ENCODE measurements at regions not wholly inside any gene's neighbourhood (a gene's known extent, or its start where the extent isn't known, plus 50 kb on each side); places are given as distances from the start of the nearest gene placed in this dataset.
A peak's percentile ranks its signal among the peaks of the same experiment; 100 is the strongest.
"Not testable (repeated sequence)": the region's sequence is repeated elsewhere in the genome, so short reads cannot be mapped to it uniquely, and the experiment has no call there.

- DNase-seq (ENCODE audit: low spot score), result no peak
Observed at GRCh38 chr22:25395468-25395867, 169.0 kb upstream of the GRK3 start.

GRCh38 chr22:25395915-25396314 is 168.6 kb upstream of the GRK3 start:
- no peak for DNase-seq (ENCODE audit: low spot score)

- DNase-seq (ENCODE audit: low spot score), result no peak
Observed at GRCh38 chr22:25396615-25397200, 167.8 kb upstream of the GRK3 start.

- DNase-seq (ENCODE audit: low spot score), result no peak
Observed at GRCh38 chr22:25397616-25398015, 166.9 kb upstream of the GRK3 start.

- DNase-seq (ENCODE audit: low spot score), result not testable (repeated sequence)
Observed at GRCh38 chr22:25398591-25399062, 165.8 kb upstream of the GRK3 start.

- no peak for DNase-seq (ENCODE audit: low spot score)
Observed at GRCh38 chr22:25399649-25400151, 164.8 kb upstream of the GRK3 start.

GRCh38 chr22:25402160-25402500 is 162.3 kb upstream of the GRK3 start:
- no peak for DNase-seq (ENCODE audit: low spot score)

GRCh38 chr22:25402501-25403283 is 161.8 kb upstream of the GRK3 start:
- DNase-seq (ENCODE audit: low spot score), result peak; percentile 56

- DNase-seq (ENCODE audit: low spot score), result no peak
Observed at GRCh38 chr22:25403284-25403810, 161.1 kb upstream of the GRK3 start.

- DNase-seq (ENCODE audit: low spot score), result peak; percentile 38
Observed at GRCh38 chr22:25403811-25404471, 160.5 kb upstream of the GRK3 start.

- DNase-seq (ENCODE audit: low spot score), result no peak
Observed at GRCh38 chr22:25404556-25404927, 159.9 kb upstream of the GRK3 start.

- peak; percentile 65 for DNase-seq (ENCODE audit: low spot score)
Observed at GRCh38 chr22:25404928-25405816, 159.3 kb upstream of the GRK3 start.

GRCh38 chr22:25405841-25406509 is 158.5 kb upstream of the GRK3 start:
- no peak for DNase-seq (ENCODE audit: low spot score)

- no peak for DNase-seq (ENCODE audit: low spot score)
Observed at GRCh38 chr22:25406510-25407210, 157.8 kb upstream of the GRK3 start.

- no peak for DNase-seq (ENCODE audit: low spot score)
Observed at GRCh38 chr22:25407226-25407858, 157.1 kb upstream of the GRK3 start.

- no peak for DNase-seq (ENCODE audit: low spot score)
Observed at GRCh38 chr22:25407859-25408229, 156.6 kb upstream of the GRK3 start.

GRCh38 chr22:25409240-25409639 is 155.2 kb upstream of the GRK3 start:
- no peak for DNase-seq (ENCODE audit: low spot score)

GRCh38 chr22:25410849-25411248 is 153.6 kb upstream of the GRK3 start:
- no peak for DNase-seq (ENCODE audit: low spot score)

- no peak for DNase-seq (ENCODE audit: low spot score)
Observed at GRCh38 chr22:25413620-25414019, 150.9 kb upstream of the GRK3 start.

GRCh38 chr22:25415731-25416130 is 148.7 kb upstream of the GRK3 start:
- not testable (repeated sequence) for DNase-seq (ENCODE audit: low spot score)
